Prostate gland (tissue), 2 donors: ENCODE measurements at regions not wholly inside any gene's neighbourhood (a gene's known extent, or its start where the extent isn't known, plus 50 kb on each side); places are given as distances from the start of the nearest gene placed in this dataset.

ENCODE experiments used
- CTCF ChIP-seq, 4 experiments: fragments of 200-600 bp in 2 of 4; fragments of 450-650 bp in 2 of 4; sonication (generic) in 2 of 4; IDR thresholded peaks; 1 replicate in 3 of 4; 2 replicates in 1 of 4; pipeline ENCODE4 v1.5.1; 2016 to 2019; ENCODE audit warnings: antibody characterized with exemption in 4 of 4, mild to moderate bottlenecking in 2 of 4, moderate library complexity in 2 of 4
- POLR2AphosphoS5 ChIP-seq: sonication (generic); formaldehyde crosslinking; IDR thresholded peaks from one replicate; pipeline ENCODE4 v1.6.1; 2017; ENCODE audit warnings: antibody characterized with exemption

- TF ChIP-seq CTCF (IDR thresholded peaks at IDR 0.05) (no peak), POLR2AphosphoS5 (no peak)
Observed at GRCh38 chr14:39847852-39848251, 415.6 kb upstream of the FBXO33 start.
